Upper lobe of left lung (tissue), 6 donors: ENCODE measurements at regions not wholly inside any gene's neighbourhood (a gene's known extent, or its start where the extent isn't known, plus 50 kb on each side); places are given as distances from the start of the nearest gene placed in this dataset.

Experiments
- ATAC-seq, 2 donors: fragments of 200-7000 bp; cut with Tn5 transposase; one replicate each; pipeline ENCODE4 v1.9.1; 2022; ENCODE audit warnings: mild to moderate bottlenecking in 2 of 2, moderate library complexity in 2 of 2; ENCODE audit not compliant: low FRiP score in 2 of 2
- DNase-seq, 2 donors: peaks; one replicate each; pipeline ENCODE4 v3.0.0-alpha.2; 2019 to 2020
- H3K27ac ChIP-seq, 4 donors: fragments of 200-600 bp; sonication (generic); one replicate each; pipeline ENCODE4 v1.5.1; 2016 to 2019
- H3K27me3 ChIP-seq, 4 donors: fragments of 200-600 bp; sonication (generic); one replicate each; pipeline ENCODE4 v1.5.1; 2017 to 2019
- H3K36me3 ChIP-seq, 4 donors: fragments of 200-600 bp; sonication (generic); one replicate each; pipeline ENCODE4 v1.5.1; 2016 to 2019
- H3K4me1 ChIP-seq, 4 donors: fragments of 200-600 bp; sonication (generic); one replicate each; pipeline ENCODE4 v1.5.1; 2018 to 2019
- H3K4me3 ChIP-seq, 4 donors: fragments of 200-600 bp; sonication (generic); one replicate each; pipeline ENCODE4 v1.5.1; 2017 to 2019; ENCODE audit warnings: mild to moderate bottlenecking in 2 of 4, moderate library complexity in 1 of 4
- H3K9me3 ChIP-seq, 4 donors: fragments of 200-600 bp; sonication (generic); one replicate each; pipeline ENCODE4 v1.5.1; 2018 to 2019
- CTCF ChIP-seq, 6 experiments: fragments of 450-650 bp in 4 of 6; fragments of 200-600 bp in 2 of 6; sonication (generic) in 2 of 6; IDR thresholded peaks; one replicate each; pipeline ENCODE4 v1.5.1; 2016 to 2019; ENCODE audit warnings: antibody characterized with exemption in 6 of 6
- EP300 ChIP-seq, 4 donors: sonication (generic); formaldehyde crosslinking; IDR thresholded peaks; one replicate each; pipeline ENCODE4 v1.5.1; 2017; ENCODE audit warnings: antibody characterized with exemption in 4 of 4, control low read depth in 2 of 4
- POLR2A ChIP-seq, 4 donors: fragments of 450-650 bp; IDR thresholded peaks; one replicate each; pipeline ENCODE4 v1.5.1; 2016 to 2017; ENCODE audit warnings: antibody characterized with exemption in 4 of 4, mild to moderate bottlenecking in 2 of 4
- POLR2AphosphoS5 ChIP-seq, 2 donors: sonication (generic); formaldehyde crosslinking; IDR thresholded peaks; one replicate each; pipeline ENCODE4 v1.5.1; 2017; ENCODE audit warnings: antibody characterized with exemption in 2 of 2
- WGBS, 2 donors: methylation state at CpG; one replicate each; pipeline ENCODE4 v1.1.5; 2017 to 2018; 5-methylcytosine and 5-hydroxymethylcytosine counted together
- donor health status: DM: no; HTN: no; CAD: no; lungs with moderate emphysema.
- donor health status: DM: no; HTN: yes; CAD: no; lungs with severe emphysema.

DNA sequence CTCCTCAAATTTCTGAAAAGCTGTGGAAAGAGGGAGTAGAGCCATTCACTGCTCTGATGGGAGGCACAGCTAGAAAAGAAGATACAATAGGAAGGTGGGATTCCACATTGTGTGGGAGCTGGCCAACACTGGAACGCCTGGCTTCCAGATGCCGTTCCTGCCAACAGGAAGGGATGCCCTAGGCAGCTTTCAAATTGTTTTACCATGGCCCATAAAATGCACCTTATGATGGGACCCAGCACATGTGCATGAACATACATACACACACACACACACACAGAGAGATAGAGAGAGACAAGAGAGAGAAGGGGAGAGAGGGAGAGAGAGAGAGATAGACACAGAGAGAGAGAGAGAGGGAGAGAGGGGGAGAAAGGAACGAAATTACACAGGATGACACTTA lies 86.1 kb upstream of the BZW1 start:
- Histone ChIP-seq H3K27ac (no peak overlapping the region), H3K4me1 (no peaks in the 10 kb centered on the region), H3K36me3 (no peaks in the 10 kb centered on the region), H3K27me3 (no peaks in the 10 kb centered on the region), H3K4me3 (no peak overlapping the region), H3K9me3 (no peaks in the 10 kb centered on the region)
- TF ChIP-seq POLR2A (IDR thresholded peaks at IDR 0.05): no peak
- TF ChIP-seq EP300 (IDR thresholded peaks at IDR 0.05): no peak
- TF ChIP-seq POLR2AphosphoS5 (IDR thresholded peaks at IDR 0.05): no peak
- TF ChIP-seq CTCF (IDR thresholded peaks at IDR 0.05): no peak
- no peak for ATAC-seq
- no peak for DNase-seq
- WGBS, 2 donors: 39 to 61% methylated on average over 3 of the region's 3 CpGs

DNA sequence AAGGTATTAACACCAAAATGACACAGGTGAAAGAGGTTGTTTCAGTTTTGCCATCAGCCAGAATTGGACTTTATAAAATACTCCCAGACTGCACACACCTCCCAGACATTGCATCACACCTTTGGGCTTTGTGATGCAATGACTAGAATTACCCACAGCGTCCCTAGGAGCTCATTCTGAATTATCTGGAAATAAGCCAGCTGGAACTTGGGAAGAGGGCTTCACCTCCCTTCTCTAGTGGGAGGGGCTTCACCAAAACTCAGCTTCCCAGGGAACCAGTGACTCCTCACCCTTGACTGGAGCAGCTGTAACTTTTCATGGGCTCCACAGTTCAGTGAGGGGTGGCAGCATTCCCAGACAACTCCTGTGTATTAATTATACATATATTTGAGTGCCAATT lies 83.1 kb upstream of the BZW1 start:
- no peak for DNase-seq
- WGBS, 2 donors: 0 to 11% methylated on average over 1 of the region's 1 CpG
- no peaks in the 10 kb centered on the region for H3K9me3 ChIP-seq
- H3K4me1 ChIP-seq: no peaks in the 10 kb centered on the region
- peak in 1 of 2 donors; percentile 88 for ATAC-seq
- TF ChIP-seq POLR2AphosphoS5 (IDR thresholded peaks at IDR 0.05) (no peak), POLR2A (IDR thresholded peaks at IDR 0.05) (no peak), EP300 (IDR thresholded peaks at IDR 0.05) (no peak), CTCF (IDR thresholded peaks at IDR 0.05) (no peak)
- no peak overlapping the region for H3K4me3 ChIP-seq
- no peaks in the 10 kb centered on the region for H3K36me3 ChIP-seq
- no peak overlapping the region for H3K27ac ChIP-seq
- no peaks in the 10 kb centered on the region for H3K27me3 ChIP-seq

DNA sequence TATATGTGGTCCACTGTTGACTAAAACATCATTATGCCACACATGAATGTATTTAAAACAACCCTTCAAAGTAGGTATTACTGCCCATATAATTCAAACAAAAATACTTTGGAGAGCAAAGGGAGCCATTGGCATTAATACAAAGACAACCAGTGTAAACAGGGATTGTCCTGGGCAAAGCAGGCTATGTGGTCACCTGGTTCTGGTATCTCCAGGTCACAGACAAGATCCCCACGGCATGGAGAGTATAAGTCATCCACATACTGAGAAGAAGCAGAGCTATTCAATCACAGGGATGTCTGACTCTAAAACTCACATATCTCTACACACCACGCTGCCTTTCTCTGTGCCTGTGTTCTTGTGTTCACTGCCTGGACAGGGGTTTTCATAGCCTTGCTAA lies 81.4 kb upstream of the BZW1 start:
- Histone ChIP-seq H3K9me3 (no peaks in the 10 kb centered on the region), H3K36me3 (no peaks in the 10 kb centered on the region), H3K27ac (no peak overlapping the region), H3K4me3 (no peak overlapping the region), H3K27me3 (no peaks in the 10 kb centered on the region), H3K4me1 (no peaks in the 10 kb centered on the region)
- no peak for TF ChIP-seq POLR2AphosphoS5 (IDR thresholded peaks at IDR 0.05)
- no peak for TF ChIP-seq POLR2A (IDR thresholded peaks at IDR 0.05)
- no peak for TF ChIP-seq CTCF (IDR thresholded peaks at IDR 0.05)
- no peak for TF ChIP-seq EP300 (IDR thresholded peaks at IDR 0.05)
- ATAC-seq (no peak), DNase-seq (no peak)
- WGBS, 2 donors: 73 to 86% methylated on average over 2 of the region's 2 CpGs

DNA sequence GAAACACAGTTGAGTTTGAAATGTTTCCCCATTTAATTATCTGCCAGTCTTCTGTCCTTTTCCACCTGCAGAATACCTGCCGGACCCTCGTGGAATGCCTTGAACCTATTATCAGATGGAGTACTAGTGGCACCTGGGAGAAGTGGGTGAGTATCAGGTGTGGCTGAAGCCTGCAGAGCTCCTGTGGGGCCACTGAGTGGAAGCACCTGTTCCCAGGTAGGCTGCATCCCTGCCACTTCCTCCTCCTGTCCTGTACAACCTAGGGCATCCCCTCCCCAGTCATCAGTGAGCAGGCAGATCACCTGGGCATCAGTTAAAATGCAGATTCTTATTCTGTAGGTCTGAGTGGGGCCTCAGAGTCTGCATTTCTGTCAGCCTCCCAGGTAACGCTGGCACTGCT lies 80.8 kb upstream of the BZW1 start:
- TF ChIP-seq POLR2AphosphoS5 (IDR thresholded peaks at IDR 0.05): no peak
- TF ChIP-seq POLR2A (IDR thresholded peaks at IDR 0.05): no peak
- TF ChIP-seq EP300 (IDR thresholded peaks at IDR 0.05): no peak
- TF ChIP-seq CTCF (IDR thresholded peaks at IDR 0.05): no peak
- ATAC-seq: no peak
- Histone ChIP-seq H3K27ac (no peak overlapping the region), H3K27me3 (no peaks in the 10 kb centered on the region), H3K4me3 (no peak overlapping the region), H3K9me3 (no peaks in the 10 kb centered on the region), H3K4me1 (peaks cover 0 to 5% (median 2%) of the 10 kb centered on the region in 4 donors), H3K36me3 (no peaks in the 10 kb centered on the region)
- DNase-seq: no peak
- WGBS, 2 donors: 91 to 93% methylated on average over 3 of the region's 3 CpGs

DNA sequence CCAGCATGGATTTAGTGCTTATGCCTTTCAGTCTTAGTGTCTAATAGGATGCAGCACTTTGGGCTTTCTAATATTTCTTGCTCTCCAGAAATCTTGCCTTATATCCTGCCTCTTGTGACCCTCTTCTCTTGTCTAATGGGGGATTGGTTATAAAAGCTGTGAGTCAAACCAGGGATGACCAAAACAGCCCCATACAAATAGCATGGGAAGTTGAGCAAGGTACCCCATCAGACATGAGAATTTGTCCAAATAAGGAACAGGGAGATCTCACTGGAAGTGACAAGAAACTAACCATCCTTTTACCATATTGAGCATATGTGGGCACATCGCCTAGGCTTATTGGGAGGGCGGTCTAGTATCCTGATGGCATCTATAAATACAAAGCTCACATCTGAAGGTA lies 78.8 kb upstream of the BZW1 start:
- WGBS, 2 donors: 90 to 91% methylated on average over 2 of the region's 2 CpGs
- TF ChIP-seq POLR2AphosphoS5 (IDR thresholded peaks at IDR 0.05) (no peak), CTCF (IDR thresholded peaks at IDR 0.05) (no peak), EP300 (IDR thresholded peaks at IDR 0.05) (no peak), POLR2A (IDR thresholded peaks at IDR 0.05) (no peak)
- no peak overlapping the region for H3K27ac ChIP-seq
- ATAC-seq (no peak), DNase-seq (no peak)
- H3K27me3 ChIP-seq: no peaks in the 10 kb centered on the region
- peaks cover 0 to 7% (median 3%) of the 10 kb centered on the region in 4 donors for H3K4me1 ChIP-seq
- no peaks in the 10 kb centered on the region for H3K9me3 ChIP-seq
- no peak overlapping the region for H3K4me3 ChIP-seq
- no peaks in the 10 kb centered on the region for H3K36me3 ChIP-seq
